DND-41 (cell line): ENCODE measurements at regions not wholly inside any gene's neighbourhood (a gene's known extent, or its start where the extent isn't known, plus 50 kb on each side); places are given as distances from the start of the nearest gene placed in this dataset.

ENCODE experiments used
- ATAC-seq: fragments of 200-7000 bp; cut with Tn5 transposase; 3 replicates; pipeline ENCODE4 v1.9.1; 2021; ENCODE audit warnings: low read depth; ENCODE audit not compliant: insufficient read depth
- DNase-seq: peaks from one replicate; pipeline ENCODE4 v3.0.0-alpha.2; 2020
- H2AFZ ChIP-seq: 2 replicates; pipeline ENCODE4 v1.6.0; 2012; ENCODE audit warnings: low read depth, low read length
- H3K27ac ChIP-seq: 2 replicates; pipeline ENCODE4 v1.5.1; 2012; ENCODE audit warnings: low read length, inconsistent platforms
- H3K27me3 ChIP-seq: fragments of 200-600 bp; sonication (generic); 2 replicates; pipeline ENCODE4 v1.6.0; 2012; ENCODE audit warnings: low read length, mild to moderate bottlenecking, inconsistent platforms; ENCODE audit not compliant: insufficient read depth, poor library complexity
- H3K36me3 ChIP-seq: 2 replicates; pipeline ENCODE4 v1.5.1; 2012; ENCODE audit warnings: low read length, inconsistent platforms; ENCODE audit not compliant: insufficient read depth
- H3K4me1 ChIP-seq: 2 replicates; pipeline ENCODE4 v1.5.1; 2012; ENCODE audit warnings: mild to moderate bottlenecking, low read length; ENCODE audit not compliant: insufficient read depth
- H3K4me2 ChIP-seq: 2 replicates; pipeline ENCODE4 v1.6.0; 2012; ENCODE audit warnings: mild to moderate bottlenecking, moderate library complexity, low read length, inconsistent platforms; ENCODE audit not compliant: insufficient read depth
- H3K4me3 ChIP-seq, 2 experiments: fragments of 200-600 bp in 1 of 2; shearing (Covaris generic) in 1 of 2; 2 replicates each; pipeline ENCODE4 v1.5.1; 2012 to 2016; ENCODE audit warnings: inconsistent platforms in 2 of 2, low read length in 2 of 2, mild to moderate bottlenecking in 2 of 2, low read depth in 1 of 2, moderate library complexity in 1 of 2
- H3K79me2 ChIP-seq: 2 replicates; pipeline ENCODE4 v1.6.0; 2012; ENCODE audit warnings: low read length, inconsistent platforms; ENCODE audit not compliant: insufficient read depth
- H3K9ac ChIP-seq: 2 replicates; pipeline ENCODE4 v1.6.0; 2012; ENCODE audit warnings: low read depth, mild to moderate bottlenecking, inconsistent platforms, low read length, moderate library complexity
- H3K9me3 ChIP-seq: 2 replicates; pipeline ENCODE4 v1.5.1; 2012; ENCODE audit warnings: low read length, moderate library complexity, mild to moderate bottlenecking, inconsistent platforms; ENCODE audit not compliant: insufficient read depth, severe bottlenecking
- H4K20me1 ChIP-seq: 2 replicates; pipeline ENCODE4 v1.6.0; 2012; ENCODE audit warnings: low read length; ENCODE audit not compliant: insufficient read depth
- CTCF ChIP-seq: IDR thresholded peaks from 2 replicates; pipeline ENCODE4 v1.5.1; 2012; ENCODE audit warnings: borderline replicate concordance, low read length, moderate library complexity, mild to moderate bottlenecking; ENCODE audit not compliant: poor library complexity, severe bottlenecking; ENCODE audit errors: extremely low read depth
- EZH2 ChIP-seq: IDR thresholded peaks from 3 replicates; pipeline ENCODE4 v1.6.1; 2012; ENCODE audit warnings: borderline replicate concordance, low read depth, mild to moderate bottlenecking, moderate library complexity, low read length, inconsistent platforms; ENCODE audit not compliant: severe bottlenecking

- H4K20me1 ChIP-seq: no peaks in the 10 kb centered on the region
- H3K36me3 ChIP-seq: no peaks in the 10 kb centered on the region
- ATAC-seq: no peak
- no peaks in the 10 kb centered on the region for H3K79me2 ChIP-seq
- TF ChIP-seq CTCF (no peak), EZH2 (no peak)
- no peak overlapping the region for H2AFZ ChIP-seq
- no peaks in the 10 kb centered on the region for H3K27me3 ChIP-seq
- H3K9me3 ChIP-seq: no peaks in the 10 kb centered on the region
- H3K27ac ChIP-seq: no peak overlapping the region
- no peak for DNase-seq
- no peaks in the 10 kb centered on the region for H3K4me1 ChIP-seq
- H3K4me2 ChIP-seq: no peak overlapping the region
- H3K9ac ChIP-seq: no peak overlapping the region
- H3K4me3 ChIP-seq: no peak overlapping the region
Measured at GRCh38 chr5:54663866-54664265, 146.3 kb downstream of the SNX18 start.

- Histone ChIP-seq H3K9ac (no peak overlapping the region), H4K20me1 (no peaks in the 10 kb centered on the region), H3K27me3 (no peaks in the 10 kb centered on the region), H3K79me2 (no peaks in the 10 kb centered on the region), H3K9me3 (no peaks in the 10 kb centered on the region), H3K4me2 (no peak overlapping the region), H3K27ac (no peak overlapping the region), H3K36me3 (no peaks in the 10 kb centered on the region), H2AFZ (no peak overlapping the region), H3K4me1 (no peaks in the 10 kb centered on the region), H3K4me3 (no peak overlapping the region)
- TF ChIP-seq CTCF: no peak
- TF ChIP-seq EZH2: no peak
- DNase-seq: no peak
- ATAC-seq: no peak
Measured at GRCh38 chr5:54661111-54661510, 143.6 kb downstream of the SNX18 start.

- Histone ChIP-seq H3K27me3 (no peaks in the 10 kb centered on the region), H2AFZ (no peak overlapping the region), H3K9me3 (no peaks in the 10 kb centered on the region), H3K27ac (no peak overlapping the region), H3K4me2 (no peak overlapping the region), H4K20me1 (no peaks in the 10 kb centered on the region), H3K4me1 (no peaks in the 10 kb centered on the region), H3K36me3 (no peaks in the 10 kb centered on the region), H3K9ac (no peak overlapping the region), H3K4me3 (no peak overlapping the region), H3K79me2 (no peaks in the 10 kb centered on the region)
- DNase-seq: no peak
- no peak for ATAC-seq
- TF ChIP-seq CTCF (no peak), EZH2 (no peak)
Measured at GRCh38 chr5:54659700-54660131, 142.2 kb downstream of the SNX18 start.

- DNase-seq: no peak
- no peak overlapping the region for H3K4me2 ChIP-seq
- H3K27ac ChIP-seq: no peak overlapping the region
- no peaks in the 10 kb centered on the region for H3K27me3 ChIP-seq
- TF ChIP-seq CTCF: no peak
- no peak for ATAC-seq
- no peaks in the 10 kb centered on the region for H3K36me3 ChIP-seq
- H3K4me3 ChIP-seq: no peak overlapping the region
- H3K9ac ChIP-seq: no peak overlapping the region
- H3K79me2 ChIP-seq: no peaks in the 10 kb centered on the region
- no peaks in the 10 kb centered on the region for H3K9me3 ChIP-seq
- H2AFZ ChIP-seq: no peak overlapping the region
- no peaks in the 10 kb centered on the region for H3K4me1 ChIP-seq
- no peaks in the 10 kb centered on the region for H4K20me1 ChIP-seq
Measured at GRCh38 chr5:54658010-54658409, 140.5 kb downstream of the SNX18 start.
